ACHN (cell line): ENCODE measurements at regions not wholly inside any gene's neighbourhood (a gene's known extent, or its start where the extent isn't known, plus 50 kb on each side); places are given as distances from the start of the nearest gene placed in this dataset.
A peak's percentile ranks its signal among the peaks of the same experiment; 100 is the strongest.
"Not testable (repeated sequence)": the region's sequence is repeated elsewhere in the genome, so short reads cannot be mapped to it uniquely, and the experiment has no call there.

Source experiments
- DNase-seq: peaks from one replicate; pipeline ENCODE4 v3.0.0-alpha.2; 2015
- in situ Hi-C: cut with HindIII; loops from 2 replicates; pipeline ENCODE4 v1.10.0; 2017; ENCODE audit warnings: low sequenced_read_pairs, low pct_ligation_motif_present, low pct_unique_long_range_greater_than_20kb

DNA sequence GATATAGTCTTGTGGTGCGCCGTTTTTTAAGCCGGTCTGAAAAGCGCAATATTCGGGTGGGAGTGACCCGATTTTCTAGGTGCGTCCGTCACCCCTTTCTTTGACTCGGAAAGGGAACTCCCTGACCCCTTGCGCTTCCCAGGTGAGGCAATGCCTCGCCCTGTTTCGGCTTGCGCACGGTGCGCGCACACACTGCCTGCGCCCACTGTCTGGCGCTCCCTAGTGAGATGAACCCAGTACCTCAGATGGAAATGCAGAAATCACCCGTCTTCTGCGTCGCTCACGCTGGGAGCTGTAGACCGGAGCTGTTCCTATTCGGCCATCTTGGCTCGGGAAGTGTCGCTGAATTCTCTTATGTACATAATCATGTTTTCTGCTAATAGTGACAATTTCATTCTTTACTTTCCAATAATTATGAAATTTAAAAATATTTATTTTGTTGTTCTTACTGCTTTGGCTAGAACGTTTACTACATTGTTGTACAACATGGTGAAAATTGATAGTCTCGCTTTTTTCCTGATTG, 61.2 kb upstream of the MINDY3 start:
- in situ Hi-C loops, DNase-seq: not testable (repeated sequence)

DNA sequence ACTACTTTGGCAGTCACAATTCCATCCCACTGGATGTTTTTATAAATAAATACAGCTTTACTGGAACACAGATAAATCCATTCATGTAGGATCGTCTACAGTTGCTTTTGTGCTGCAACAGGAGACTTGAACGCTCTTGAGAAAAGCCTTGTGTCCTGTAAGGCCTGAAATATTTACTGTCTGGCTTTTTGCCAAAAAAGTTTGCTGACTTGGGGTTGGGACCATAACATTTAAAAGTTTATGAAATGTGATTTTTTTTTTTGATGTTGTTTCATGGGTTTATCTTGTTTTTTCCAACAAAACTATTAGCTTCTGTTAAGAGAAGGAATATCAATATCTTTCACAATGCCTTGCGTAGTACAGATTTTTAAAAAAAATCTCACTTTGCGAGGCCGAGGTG, 71.1 kb upstream of the MINDY3 start:
- DNase-seq = no peak
- in situ Hi-C loops = no loop called here

DNA sequence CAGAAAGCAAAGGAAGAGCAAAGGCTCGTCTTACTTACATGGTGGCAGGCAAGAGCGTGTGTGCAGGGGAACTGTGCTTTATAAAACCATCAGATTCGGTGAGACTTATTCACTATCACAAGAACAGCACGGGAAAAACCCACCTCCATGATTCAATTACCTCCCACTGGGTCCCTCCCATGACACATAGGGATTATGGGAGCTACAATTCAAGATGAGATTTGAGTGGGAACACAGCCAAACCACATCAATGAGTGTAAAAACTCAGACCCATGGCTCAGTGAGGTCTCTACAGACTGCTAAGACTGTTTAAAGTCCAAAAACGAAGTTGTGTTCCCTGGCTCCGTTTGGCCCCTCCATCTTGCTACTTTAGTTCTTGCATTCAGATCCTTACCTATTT, 79.2 kb upstream of the MINDY3 start:
- peak; percentile 7 for DNase-seq

DNA sequence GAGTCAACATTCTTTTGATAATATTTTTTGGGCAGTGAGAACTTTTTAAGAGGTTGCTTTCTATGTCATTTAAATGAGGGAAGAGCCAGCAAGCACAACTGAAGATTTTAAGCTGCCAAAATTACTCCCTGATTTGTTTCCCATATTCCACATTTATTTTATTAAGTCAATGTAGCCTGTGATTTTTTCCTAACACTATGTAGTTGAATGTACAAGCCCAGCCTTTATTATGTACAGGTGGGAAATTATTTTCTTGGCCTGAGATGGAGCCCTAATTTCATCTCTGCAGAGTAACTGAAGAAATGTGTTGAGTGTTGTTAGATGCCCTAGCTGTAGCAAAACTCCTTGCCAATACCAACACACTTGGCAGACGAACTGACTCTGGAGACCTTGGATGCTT, 83.1 kb upstream of the MINDY3 start:
- in situ Hi-C loops = no loop called here
- DNase-seq = no peak

More for the DNA sequence above, 79.2 kb upstream of the MINDY3 start:
- in situ Hi-C loops = not testable (repeated sequence)

DNA sequence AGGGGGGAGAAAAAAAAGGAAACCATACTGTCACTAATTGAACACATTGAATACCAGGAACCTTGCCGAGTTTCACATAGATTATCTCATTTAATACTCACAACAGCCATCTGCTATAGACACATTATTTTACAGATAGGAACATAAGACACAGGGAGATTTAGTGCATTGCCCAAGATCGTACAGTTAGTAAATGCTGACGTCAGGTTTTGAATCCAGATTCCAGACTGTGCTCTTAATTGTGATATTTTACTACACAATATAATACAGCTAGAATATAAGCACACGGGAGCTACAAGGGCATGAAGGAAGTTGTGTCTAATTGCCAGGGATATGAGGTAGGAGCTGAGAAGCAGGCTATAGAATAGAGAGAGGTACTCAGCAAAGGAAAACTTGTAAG, 93.9 kb upstream of the MINDY3 start:
- no peak for DNase-seq
- in situ Hi-C loops = no loop called here

DNA sequence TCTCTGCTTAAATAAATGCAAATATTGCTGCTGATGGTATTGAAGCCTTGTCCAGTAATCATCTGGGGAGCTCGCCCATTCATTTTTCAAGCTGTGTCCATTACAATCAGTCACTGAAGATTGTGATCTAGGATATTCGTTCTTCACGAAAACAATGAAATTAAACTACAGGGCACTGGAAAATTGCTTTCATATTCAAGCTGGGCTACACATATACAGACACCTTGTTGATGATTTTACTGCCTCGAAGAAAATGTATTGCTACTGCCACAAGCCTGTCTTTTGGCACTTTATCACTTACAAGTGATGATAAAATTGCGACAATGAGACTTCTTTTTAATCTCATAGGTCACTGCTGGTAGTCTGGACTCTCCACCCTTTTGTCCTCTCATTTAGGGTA, 100.0 kb upstream of the MINDY3 start:
- in situ Hi-C loops = no loop called here
- DNase-seq = no peak

DNA sequence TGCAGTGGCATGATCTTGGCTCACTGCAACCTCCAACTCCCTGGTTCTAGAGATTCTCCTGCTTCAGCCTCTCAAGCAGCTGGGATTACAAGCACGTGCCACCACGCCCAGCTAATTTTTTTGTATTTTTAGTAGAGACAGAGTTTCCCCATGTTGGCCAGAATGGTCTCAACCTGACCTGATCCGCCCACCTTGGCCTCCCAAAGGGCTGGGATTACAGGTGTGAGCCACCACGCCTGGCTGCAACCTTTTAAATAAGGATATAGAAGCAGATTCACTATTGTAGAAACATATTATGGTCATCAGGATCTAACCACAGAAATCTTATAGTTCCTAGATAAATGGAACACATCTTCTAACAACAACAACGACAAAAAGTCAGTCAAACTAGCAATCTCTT, 112.4 kb upstream of the MINDY3 start:
- DNase-seq, in situ Hi-C loops: not testable (repeated sequence)

DNA sequence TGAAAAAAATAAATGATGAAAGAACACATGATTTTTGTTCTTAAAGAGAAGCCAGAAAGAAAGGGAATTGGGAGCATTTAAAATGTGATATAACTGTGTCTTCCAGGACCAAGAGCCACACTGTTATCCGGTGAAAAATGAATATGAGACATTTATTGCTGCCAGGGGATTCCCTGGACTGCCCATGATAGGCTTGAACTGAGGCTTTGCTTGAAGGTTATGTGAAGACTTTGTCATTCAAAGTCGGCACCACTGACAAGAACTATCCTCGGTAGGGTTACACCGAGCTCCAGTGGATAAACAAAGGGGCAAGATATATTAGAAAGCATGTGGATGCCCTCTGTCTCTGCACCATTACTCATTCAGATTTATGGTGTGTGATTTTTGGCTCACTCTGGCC, 125.4 kb upstream of the MINDY3 start:
- in situ Hi-C loops = no loop called here
- no peak for DNase-seq

DNA sequence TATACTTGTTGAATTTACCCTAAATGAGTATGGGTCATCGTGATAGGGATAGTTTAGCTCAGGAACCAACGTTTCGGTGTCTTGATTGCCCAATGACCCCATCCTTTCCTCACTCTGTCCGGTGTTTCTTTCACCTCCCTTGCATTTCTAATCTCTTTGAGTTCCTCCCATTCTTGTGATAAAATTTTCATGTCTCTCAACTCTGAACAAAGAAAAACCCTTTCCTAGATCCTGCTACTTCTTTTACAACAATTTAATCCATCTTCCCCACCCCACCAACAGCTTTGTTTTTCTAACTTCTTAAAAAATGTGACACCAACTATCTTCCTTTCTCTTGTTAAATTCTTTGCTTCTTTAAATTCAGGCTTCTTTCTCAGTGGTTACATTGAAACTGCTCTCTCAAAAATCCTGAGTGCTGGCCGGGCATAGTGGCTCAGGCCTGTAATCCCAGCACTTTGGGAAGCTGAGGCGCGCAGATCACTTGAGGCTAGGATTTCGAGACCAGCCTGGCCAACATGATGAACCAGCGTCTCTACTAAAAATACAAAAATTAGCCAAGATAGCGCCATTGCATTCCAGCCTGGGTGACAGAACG, 130.3 kb upstream of the MINDY3 start:
- in situ Hi-C loops = no loop called here
- no peak for DNase-seq

DNA sequence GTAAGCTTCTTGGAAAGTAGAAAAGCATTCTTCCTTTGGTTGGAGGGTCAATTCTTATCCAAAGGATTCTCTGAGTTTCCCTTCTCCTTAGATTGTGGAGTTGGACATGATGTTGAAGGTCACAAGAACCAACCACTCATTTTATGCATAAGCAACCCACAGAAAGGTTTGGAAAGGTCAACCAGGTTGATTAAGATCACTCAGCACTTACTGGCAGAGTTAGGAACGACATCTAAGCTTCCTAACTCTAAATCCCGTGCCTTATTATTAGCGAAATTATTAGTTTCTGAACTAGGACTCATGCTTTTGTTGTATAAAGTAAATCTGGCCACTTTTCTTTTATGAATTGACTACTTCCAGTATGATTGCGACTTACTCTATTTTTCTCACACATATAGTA, 137.0 kb upstream of the MINDY3 start:
- in situ Hi-C loops = no loop called here
- no peak for DNase-seq

DNA sequence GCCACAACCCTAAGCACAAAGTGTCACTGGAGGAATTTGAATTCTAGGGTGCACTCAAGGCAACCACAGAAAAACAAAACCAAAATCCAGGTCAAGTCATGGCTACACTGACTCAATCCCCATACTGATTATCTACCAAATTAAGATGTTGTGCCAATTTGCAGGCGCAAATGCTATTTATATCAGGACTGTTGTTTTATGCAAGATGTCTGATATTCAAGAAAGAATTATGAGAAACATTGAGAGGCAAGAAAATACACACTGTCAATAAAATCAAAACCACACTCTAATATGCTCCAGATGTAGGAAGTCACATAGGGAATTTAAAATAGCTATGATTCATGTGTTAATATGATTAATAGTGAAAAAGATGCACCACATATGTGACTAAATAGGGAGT, 141.3 kb upstream of the MINDY3 start:
- no peak for DNase-seq
- in situ Hi-C loops = no loop called here

DNA sequence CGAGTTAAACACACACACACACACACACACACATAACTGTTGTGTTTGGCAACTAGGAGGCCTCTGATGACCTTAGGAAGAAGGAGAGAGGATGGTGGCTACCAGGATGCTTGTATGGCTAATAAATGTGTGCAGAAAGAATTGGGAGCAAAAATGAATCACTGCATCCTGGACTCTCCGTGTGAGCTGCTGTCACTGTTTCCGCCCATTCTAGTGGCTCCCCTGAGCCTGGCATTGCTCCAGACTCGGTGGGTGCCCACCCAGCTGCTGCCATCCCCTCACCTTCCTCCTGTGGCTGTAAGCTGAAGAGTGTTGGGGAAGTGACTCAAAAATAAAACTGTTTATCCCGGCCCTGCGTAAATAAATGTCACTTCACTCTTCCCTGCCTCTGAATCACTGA, 149.5 kb upstream of the MINDY3 start:
- DNase-seq = no peak
- in situ Hi-C loops = no loop called here

DNA sequence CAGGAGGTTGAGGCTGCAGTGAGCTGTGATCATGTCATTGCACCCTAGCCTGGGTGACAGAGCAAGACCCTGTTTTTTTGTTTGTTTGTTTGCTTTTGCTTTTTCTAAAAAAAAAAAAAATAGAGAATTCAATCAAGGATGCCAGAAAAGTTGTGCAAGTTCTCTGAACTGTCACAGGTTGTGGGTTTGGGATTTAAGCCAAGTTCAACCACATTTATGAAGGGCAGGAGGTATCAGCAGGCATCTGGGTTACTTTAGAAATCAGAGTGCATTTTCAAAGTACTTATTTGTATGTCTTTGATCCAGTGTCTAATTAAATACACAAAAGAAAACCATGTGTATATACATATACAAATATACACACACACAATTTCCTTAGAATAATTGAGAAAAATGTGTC, 151.2 kb upstream of the MINDY3 start:
- no peak for DNase-seq
- in situ Hi-C loops = no loop called here

DNA sequence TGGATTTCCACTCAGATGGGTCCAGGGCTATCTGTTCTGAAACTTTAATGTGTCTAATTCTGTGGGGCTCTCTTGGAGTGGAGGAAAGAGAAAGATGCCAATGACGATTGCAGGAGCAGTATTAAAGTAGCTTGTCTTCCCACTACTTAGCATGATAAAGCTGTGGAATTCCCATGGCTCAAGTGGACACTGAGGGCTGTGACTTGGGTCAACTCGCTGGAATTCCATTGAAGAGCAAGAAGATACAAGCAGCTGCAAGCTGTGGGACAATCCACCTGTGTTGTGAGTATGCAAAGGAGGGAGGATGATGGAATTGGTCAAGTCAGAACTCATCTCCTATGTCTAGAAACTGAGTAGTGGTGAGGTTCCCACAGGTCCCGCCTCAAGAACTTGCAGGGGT, 154.2 kb upstream of the MINDY3 start:
- in situ Hi-C loops = no loop called here
- DNase-seq = no peak

DNA sequence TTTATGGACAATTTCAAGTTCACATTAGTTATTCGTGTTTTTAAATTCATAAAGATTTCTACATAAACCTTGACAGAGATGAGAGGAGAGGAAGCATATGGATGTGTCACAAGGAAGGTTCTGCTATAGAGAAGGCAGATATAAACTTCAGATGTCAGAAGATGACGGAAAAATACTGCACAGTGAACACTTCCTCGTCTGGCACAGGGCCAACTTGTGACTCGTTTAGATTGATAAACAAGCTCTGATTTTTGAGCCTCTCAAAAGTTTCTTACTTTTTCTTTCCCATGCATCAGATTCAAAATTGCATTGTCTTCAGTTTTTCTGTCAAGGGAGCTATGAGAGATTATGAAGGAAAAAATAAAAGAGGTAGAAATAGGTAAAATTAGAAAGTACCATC, 156.4 kb upstream of the MINDY3 start:
- no peak for DNase-seq
- in situ Hi-C loops = no loop called here

DNA sequence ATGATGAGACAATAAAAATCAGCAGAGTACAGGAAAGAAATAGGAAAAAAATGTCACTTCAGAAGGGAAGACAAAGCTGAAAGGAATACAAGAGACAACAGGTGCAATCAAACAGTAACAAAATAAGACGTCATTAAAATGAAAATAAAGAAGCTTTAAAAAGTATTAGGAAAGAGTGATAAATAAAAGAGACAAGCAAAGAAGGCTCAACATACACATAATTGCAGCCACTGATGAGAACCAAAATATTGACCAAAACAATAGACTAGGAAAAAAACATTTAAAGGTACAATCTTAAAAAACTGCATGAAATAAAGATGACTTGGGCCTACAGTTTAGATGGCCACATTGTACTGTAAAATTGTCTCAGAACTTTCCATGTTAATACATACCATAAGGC, 160.5 kb upstream of the MINDY3 start:
- DNase-seq = no peak

DNA sequence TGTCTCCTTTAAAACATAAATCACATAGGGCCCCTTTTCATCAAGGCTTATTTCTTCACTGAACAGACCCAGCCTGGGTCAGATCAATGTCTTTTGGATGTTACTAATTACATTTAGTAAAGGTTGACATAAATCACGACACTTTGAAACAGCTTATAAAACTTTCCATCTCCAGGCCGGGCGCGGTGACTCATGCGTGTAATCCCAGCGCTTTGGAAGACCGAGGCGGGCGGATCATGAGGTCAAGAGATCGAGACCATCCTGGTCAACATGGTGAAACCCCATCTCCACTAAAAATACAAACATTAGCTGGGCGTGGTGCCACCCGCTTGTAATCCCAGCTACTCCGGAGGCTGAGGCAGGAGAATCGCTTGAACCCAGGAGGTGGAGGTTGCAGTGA, 166.5 kb upstream of the MINDY3 start:
- in situ Hi-C loops, DNase-seq: not testable (repeated sequence)

More for the DNA sequence above, 160.5 kb upstream of the MINDY3 start:
- in situ Hi-C loops = no loop called here

DNA sequence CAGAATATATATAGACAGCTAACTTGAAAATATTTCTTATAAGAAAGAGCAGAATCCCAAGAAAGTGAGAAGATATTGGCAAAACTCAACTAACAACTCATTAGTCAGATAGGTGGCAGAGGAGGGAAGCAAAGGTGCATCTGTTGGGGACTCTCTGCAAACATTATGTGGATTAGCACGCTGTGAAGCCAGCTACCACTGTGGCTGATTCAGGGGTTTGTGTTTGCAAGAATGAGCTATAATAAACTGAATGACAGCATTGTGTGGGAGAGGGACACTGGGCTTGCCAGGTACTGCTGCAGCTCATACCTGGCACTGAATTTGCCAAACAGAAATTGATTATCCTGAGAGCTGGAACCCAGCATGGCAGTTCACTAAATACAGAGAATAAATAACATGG, 170.3 kb upstream of the MINDY3 start:
- no peak for DNase-seq

DNA sequence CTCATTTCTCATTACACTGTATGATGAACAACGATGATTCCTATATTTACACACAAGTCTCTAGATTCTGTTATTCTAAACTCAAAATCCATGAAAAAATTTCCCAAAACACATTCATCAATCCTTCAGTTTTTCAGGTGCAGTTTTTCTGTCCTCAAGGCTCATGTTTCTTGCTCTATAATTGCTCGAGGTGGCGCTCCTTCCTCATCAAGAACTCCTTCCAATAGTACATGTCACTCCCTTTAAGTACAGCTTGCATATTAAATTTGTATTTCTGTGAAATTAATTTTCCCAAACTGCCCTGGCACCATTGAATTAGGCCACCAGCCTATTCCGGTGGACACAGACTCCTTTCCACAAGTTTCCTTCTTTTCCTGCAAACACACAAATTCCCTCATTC, 188.7 kb upstream of the MINDY3 start:
- in situ Hi-C loops = no loop called here
- peak; percentile 11 for DNase-seq

More for the DNA sequence above, 170.3 kb upstream of the MINDY3 start:
- in situ Hi-C loops = no loop called here

DNA sequence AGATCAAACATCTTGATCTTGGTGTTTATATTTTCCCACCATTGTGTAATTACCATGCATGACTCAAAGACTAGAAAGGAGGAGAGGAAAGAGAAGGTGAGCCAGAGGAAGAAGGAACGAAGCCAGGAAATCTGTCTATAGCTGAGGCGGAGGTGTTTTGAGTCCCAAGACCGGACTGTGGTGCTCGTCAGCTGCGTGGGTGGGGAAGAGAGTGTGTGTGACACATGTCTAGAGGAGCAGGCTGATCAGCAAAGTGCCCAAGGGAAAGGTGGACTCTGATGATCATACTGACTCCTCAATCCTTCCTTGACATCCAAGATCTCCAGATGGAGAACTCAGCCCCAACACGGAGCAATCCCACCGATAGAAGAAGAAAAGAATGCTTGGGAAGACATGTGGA, 189.5 kb upstream of the MINDY3 start:
- in situ Hi-C loops = no loop called here
- DNase-seq = no peak

DNA sequence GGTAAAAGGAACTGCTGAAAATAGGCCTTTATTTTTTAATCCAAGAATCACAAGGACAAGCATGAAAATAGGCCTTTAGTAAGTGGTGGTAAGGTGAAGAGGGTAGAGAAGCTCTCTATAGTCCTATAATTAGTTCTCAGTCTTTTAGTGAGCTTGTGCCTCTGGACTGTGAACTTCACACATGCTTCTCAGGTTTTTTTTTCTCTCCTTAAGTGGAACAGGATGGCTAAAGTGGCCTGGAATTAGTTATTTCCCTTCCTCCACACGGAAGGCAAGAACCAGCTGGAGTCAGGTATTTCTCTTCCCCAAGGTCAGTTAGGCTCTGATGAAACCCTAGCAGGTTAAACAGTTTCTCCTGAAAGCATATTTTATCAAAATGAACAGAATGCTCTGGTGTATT, 203.0 kb upstream of the MINDY3 start:
- in situ Hi-C loops = no loop called here
- DNase-seq = no peak
